Left lung (tissue), 4 donors: ENCODE measurements at regions not wholly inside any gene's neighbourhood (a gene's known extent, or its start where the extent isn't known, plus 50 kb on each side); places are given as distances from the start of the nearest gene placed in this dataset.

Experiments
- ATAC-seq: fragments of 200-7000 bp; cut with Tn5 transposase; one replicate; pipeline ENCODE4 v1.9.1; 2020; ENCODE audit warnings: moderate library complexity
- DNase-seq, 4 donors: peaks; one replicate each; pipeline ENCODE4 v3.0.0-alpha.2; 2013 to 2020
- H3K27ac ChIP-seq, 2 donors: fragments of 200-600 bp; sonication (generic) in 1 of 2; one replicate each; pipeline versions ENCODE4 v1.5.0 to v1.8.0; 2020 to 2021
- H3K27me3 ChIP-seq, 2 donors: fragments of 200-600 bp; sonication (generic) in 1 of 2; one replicate each; pipeline versions ENCODE4 v1.5.0 to v1.8.0; 2020 to 2021
- H3K36me3 ChIP-seq, 2 donors: fragments of 200-600 bp; sonication (generic) in 1 of 2; one replicate each; pipeline versions ENCODE4 v1.5.0 to v1.8.0; 2020 to 2021
- H3K4me1 ChIP-seq, 2 donors: fragments of 200-600 bp; one replicate each; pipeline ENCODE4 v1.8.0; 2021
- H3K4me3 ChIP-seq, 2 donors: fragments of 200-600 bp; sonication (generic) in 1 of 2; one replicate each; pipeline versions ENCODE4 v1.5.0 to v1.8.0; 2020 to 2021; ENCODE audit warnings: mild to moderate bottlenecking in 1 of 2
- H3K9me3 ChIP-seq, 2 donors: fragments of 200-600 bp; sonication (generic) in 1 of 2; one replicate each; pipeline versions ENCODE4 v1.5.0 to v1.8.0; 2020 to 2021
- CTCF ChIP-seq, 2 donors: fragments of 200-600 bp; sonication (generic) in 1 of 2; IDR thresholded peaks; one replicate each; pipeline versions ENCODE4 v1.5.0 to v1.8.0; 2021; ENCODE audit warnings: antibody characterized with exemption in 2 of 2
- intact Hi-C, 2 donors: fragments of 100-400 bp; cut with DNase I; formaldehyde crosslinking; loops; one replicate each; pipeline versions ENCODE4 v1.11.2 to v1.14.2; 2022
- donor health status: DM: no; HTN: yes; CAD: no.
- donor health status: DM: no; HTN: no; CAD: no.

GRCh38 chr16:55406651-55407050 is 72.3 kb upstream of the MMP2 start:
- TF ChIP-seq CTCF (IDR thresholded peaks at IDR 0.05): no peak
- H3K27me3 ChIP-seq: no peaks in the 10 kb centered on the region
- ATAC-seq (no peak), DNase-seq (no peak)
- no peaks in the 10 kb centered on the region for H3K36me3 ChIP-seq
- H3K27ac ChIP-seq: no peak overlapping the region
- no peaks in the 10 kb centered on the region for H3K4me1 ChIP-seq
- no peak overlapping the region for H3K4me3 ChIP-seq
- H3K9me3 ChIP-seq: no peaks in the 10 kb centered on the region
- intact Hi-C loops: no loop called here

- H3K27me3 ChIP-seq: no peaks in the 10 kb centered on the region
- H3K27ac ChIP-seq: no peak overlapping the region
- H3K9me3 ChIP-seq: no peaks in the 10 kb centered on the region
- H3K4me3 ChIP-seq: no peak overlapping the region
- H3K4me1 ChIP-seq: no peaks in the 10 kb centered on the region
- intact Hi-C loops: no loop called here
- H3K36me3 ChIP-seq: no peaks in the 10 kb centered on the region
- no peak for TF ChIP-seq CTCF (IDR thresholded peaks at IDR 0.05)
- ATAC-seq (no peak), DNase-seq (no peak)
Measured at GRCh38 chr16:55408661-55409060, 70.3 kb upstream of the MMP2 start.

- Histone ChIP-seq H3K4me1 (no peaks in the 10 kb centered on the region), H3K36me3 (no peaks in the 10 kb centered on the region), H3K9me3 (no peaks in the 10 kb centered on the region), H3K27ac (no peak overlapping the region), H3K27me3 (no peaks in the 10 kb centered on the region), H3K4me3 (no peak overlapping the region)
- intact Hi-C loops: no loop called here
- TF ChIP-seq CTCF (IDR thresholded peaks at IDR 0.05): no peak
- ATAC-seq (no peak), DNase-seq (no peak)
Measured at GRCh38 chr16:55411231-55411630, 67.8 kb upstream of the MMP2 start.

GRCh38 chr16:55418586-55418985 is 60.4 kb upstream of the MMP2 start:
- H3K4me1 ChIP-seq: no peaks in the 10 kb centered on the region
- no peaks in the 10 kb centered on the region for H3K36me3 ChIP-seq
- ATAC-seq (peak; percentile 37), DNase-seq (peak in 1 of 4 donors; percentile 20)
- H3K9me3 ChIP-seq: no peaks in the 10 kb centered on the region
- intact Hi-C loops: no loop called here
- no peak overlapping the region for H3K27ac ChIP-seq
- peaks cover 0 to 41% of the 10 kb centered on the region in 2 donors for H3K27me3 ChIP-seq
- no peak overlapping the region for H3K4me3 ChIP-seq
- TF ChIP-seq CTCF (IDR thresholded peaks at IDR 0.05): no peak

GRCh38 chr16:55421226-55421625 is 57.8 kb upstream of the MMP2 start:
- Histone ChIP-seq H3K27ac (no peak overlapping the region), H3K4me1 (no peaks in the 10 kb centered on the region), H3K9me3 (no peaks in the 10 kb centered on the region), H3K36me3 (no peaks in the 10 kb centered on the region), H3K4me3 (no peak overlapping the region), H3K27me3 (peaks cover 0 to 41% of the 10 kb centered on the region in 2 donors)
- DNase-seq: no peak
- ATAC-seq: no peak
- TF ChIP-seq CTCF (IDR thresholded peaks at IDR 0.05): no peak
- intact Hi-C loops: no loop called here
